Stimulated activated memory B cell treated with anti-CD40 and anti-IgM and Interleukin-4, amounts not matched to agents 10 μg/mL and 1 μg/mL and 100 μg/mL, for 72 hours (primary cell): ENCODE measurements at regions not wholly inside any gene's neighbourhood (a gene's known extent, or its start where the extent isn't known, plus 50 kb on each side); places are given as distances from the start of the nearest gene placed in this dataset.
A peak's percentile ranks its signal among the peaks of the same experiment; 100 is the strongest.

Source experiments
- ATAC-seq: fragments of 150-1000 bp; cut with Tn5 transposase; 2 replicates; pipeline ENCODE4 v1.10.0; 2021
- H3K27ac Mint-ChIP-seq: one replicate; pipeline ENCODE4 v1.8.0; 2022; ENCODE audit warnings: mild to moderate bottlenecking, mixed read lengths
- H3K27me3 Mint-ChIP-seq: one replicate; pipeline ENCODE4 v1.8.0; 2022; ENCODE audit warnings: mixed read lengths
- H3K36me3 Mint-ChIP-seq: one replicate; pipeline ENCODE4 v1.8.0; 2022; ENCODE audit warnings: mixed read lengths
- H3K4me1 Mint-ChIP-seq: one replicate; pipeline ENCODE4 v1.8.0; 2022; ENCODE audit warnings: mixed read lengths
- H3K4me3 Mint-ChIP-seq: one replicate; pipeline ENCODE4 v1.8.0; 2022; ENCODE audit warnings: mild to moderate bottlenecking, moderate library complexity, mixed read lengths
- H3K9me3 Mint-ChIP-seq: one replicate; pipeline ENCODE4 v1.8.0; 2022; ENCODE audit warnings: mixed read lengths

DNA sequence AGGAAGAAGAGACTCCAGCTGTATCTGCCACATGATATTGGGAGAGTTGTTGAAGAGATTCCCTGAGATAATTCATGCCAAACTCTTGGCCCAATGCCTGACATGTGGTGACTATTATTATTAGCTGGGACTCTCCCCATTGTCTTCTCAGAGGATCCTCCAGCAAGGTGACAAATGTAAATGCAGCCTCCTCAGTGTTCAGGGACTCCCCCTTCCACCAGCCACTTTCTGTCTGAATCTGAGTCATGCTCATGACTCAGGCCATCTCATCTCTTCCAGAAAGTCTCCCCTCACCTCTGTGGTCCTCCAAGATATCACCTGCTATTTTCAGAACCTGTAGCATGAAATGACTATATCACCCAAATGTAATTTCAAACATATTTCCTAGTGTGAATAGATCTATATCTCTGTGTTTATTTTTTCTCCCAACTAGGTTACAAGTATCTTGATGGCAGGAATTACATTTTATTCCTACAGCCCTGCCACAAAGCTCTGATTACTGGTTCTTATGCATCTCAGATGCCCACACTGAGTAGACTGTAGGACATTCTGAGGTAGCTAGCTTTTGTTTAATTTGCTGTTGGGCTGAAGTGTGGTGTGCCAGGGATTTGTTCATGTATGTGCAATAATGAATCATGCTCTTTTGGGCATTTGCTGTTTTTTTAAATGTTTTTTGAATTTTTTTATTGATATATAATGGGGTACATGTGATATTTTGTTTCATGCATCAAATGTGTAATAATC lies 126.6 kb upstream of the IL12B start:
- H3K4me1 Mint-ChIP-seq = peaks cover 69% of the 10 kb centered on the region
- H3K27me3 Mint-ChIP-seq = no peaks in the 10 kb centered on the region
- H3K36me3 Mint-ChIP-seq = no peaks in the 10 kb centered on the region
- peak; percentile 88 for ATAC-seq
- no peak overlapping the region for H3K4me3 Mint-ChIP-seq
- H3K9me3 Mint-ChIP-seq = no peaks in the 10 kb centered on the region
- H3K27ac Mint-ChIP-seq = peak overlapping the region; percentile 51

DNA sequence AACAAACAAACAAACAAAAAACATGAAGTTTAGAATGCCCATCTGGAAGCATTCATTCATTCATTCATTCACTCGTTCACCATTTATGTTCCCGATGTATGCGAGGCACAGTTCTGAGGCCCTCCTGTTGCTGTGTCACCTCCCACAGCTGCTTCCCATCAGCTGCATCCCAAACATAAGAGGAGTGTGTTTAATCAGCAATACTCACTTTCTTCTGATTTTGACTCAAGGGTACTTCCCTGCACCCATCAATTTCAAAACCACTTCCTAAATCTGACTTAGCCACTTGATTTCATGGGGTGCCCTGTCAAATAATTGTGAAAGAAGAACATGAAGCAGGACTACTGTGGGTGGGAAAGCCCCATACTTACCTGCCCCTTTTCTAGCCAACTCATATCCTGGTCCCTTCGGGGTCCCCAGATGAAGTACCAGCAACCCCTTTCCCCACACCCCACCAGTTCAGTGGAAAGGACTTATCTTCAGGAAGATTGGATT lies 128.0 kb upstream of the IL12B start:
- Mint-ChIP-seq H3K4me3 (peak overlapping the region; percentile 14), H3K27ac (peak overlapping the region; percentile 61), H3K9me3 (no peaks in the 10 kb centered on the region), H3K36me3 (no peaks in the 10 kb centered on the region), H3K4me1 (peaks cover 58% of the 10 kb centered on the region), H3K27me3 (no peaks in the 10 kb centered on the region)
- ATAC-seq = peak; percentile 84

DNA sequence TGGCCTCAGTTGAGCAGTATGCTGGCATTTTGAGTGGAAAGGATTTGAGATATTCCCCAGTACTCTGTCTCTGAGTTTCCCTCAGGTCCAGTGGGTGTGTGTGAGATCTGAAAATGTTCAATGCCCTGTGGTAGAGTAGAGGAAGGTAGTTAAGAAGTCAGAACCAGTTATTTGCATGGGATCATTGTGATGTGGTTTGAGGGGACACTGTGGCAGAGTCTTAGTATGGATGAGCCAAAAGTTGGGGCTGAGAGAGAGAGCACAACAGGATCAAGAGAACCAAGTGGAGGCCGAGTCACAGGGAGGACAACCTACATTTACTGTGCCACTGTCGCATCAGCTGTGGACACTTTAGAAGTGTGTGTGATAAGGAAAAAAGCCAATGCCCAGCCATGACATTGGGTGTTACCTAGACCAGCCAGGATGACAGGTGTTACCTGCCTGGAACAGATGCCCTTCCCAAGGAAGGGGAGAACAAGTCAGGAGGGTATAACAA lies 128.9 kb upstream of the IL12B start:
- H3K27ac Mint-ChIP-seq = peak overlapping the region; percentile 61
- no peak for ATAC-seq
- H3K4me3 Mint-ChIP-seq = peak overlapping the region; percentile 55
- no peaks in the 10 kb centered on the region for H3K9me3 Mint-ChIP-seq
- no peaks in the 10 kb centered on the region for H3K27me3 Mint-ChIP-seq
- H3K36me3 Mint-ChIP-seq = no peaks in the 10 kb centered on the region
- H3K4me1 Mint-ChIP-seq = peaks cover 51% of the 10 kb centered on the region

- no peaks in the 10 kb centered on the region for H3K36me3 Mint-ChIP-seq
- H3K4me1 Mint-ChIP-seq = peaks cover 51% of the 10 kb centered on the region
- peak; percentile 60 for ATAC-seq
- H3K27me3 Mint-ChIP-seq = no peaks in the 10 kb centered on the region
- peak overlapping the region; percentile 61 for H3K27ac Mint-ChIP-seq
- H3K4me3 Mint-ChIP-seq = no peak overlapping the region
- no peaks in the 10 kb centered on the region for H3K9me3 Mint-ChIP-seq
Measured at GRCh38 chr5:159459951-159460538, 129.8 kb upstream of the IL12B start.

GRCh38 chr5:159463590-159464321 lies 133.5 kb upstream of the IL12B start:
- Mint-ChIP-seq H3K4me1 (peaks cover 22% of the 10 kb centered on the region), H3K27ac (no peak overlapping the region), H3K4me3 (no peak overlapping the region), H3K36me3 (no peaks in the 10 kb centered on the region), H3K27me3 (no peaks in the 10 kb centered on the region), H3K9me3 (no peaks in the 10 kb centered on the region)
- ATAC-seq = no peak

DNA sequence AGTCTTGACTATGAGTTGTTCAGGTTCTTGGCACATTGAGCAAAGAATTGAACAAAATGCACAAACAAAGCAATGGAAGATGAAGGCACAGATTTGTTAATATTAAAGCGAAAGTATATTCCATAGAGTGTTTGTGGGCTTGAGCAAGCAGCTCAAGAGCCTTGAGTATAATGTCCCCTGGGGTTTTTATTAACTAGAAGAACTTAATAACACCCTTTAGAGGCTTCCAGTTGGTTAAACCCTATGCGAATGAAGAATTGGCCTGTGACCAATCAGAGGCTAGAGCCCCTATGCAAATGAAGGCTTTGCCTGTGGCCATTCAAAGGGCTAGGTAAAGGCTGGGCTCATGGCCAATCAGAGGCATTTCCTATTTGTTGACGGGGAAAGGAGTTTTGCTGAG lies 135.3 kb upstream of the IL12B start:
- Mint-ChIP-seq H3K36me3 (no peaks in the 10 kb centered on the region), H3K27me3 (no peaks in the 10 kb centered on the region), H3K9me3 (no peaks in the 10 kb centered on the region), H3K4me1 (peaks cover 18% of the 10 kb centered on the region), H3K27ac (no peak overlapping the region), H3K4me3 (no peak overlapping the region)
- no peak for ATAC-seq

GRCh38 chr5:159467666-159468065 lies 137.4 kb upstream of the IL12B start:
- Mint-ChIP-seq H3K4me3 (no peak overlapping the region), H3K27me3 (no peaks in the 10 kb centered on the region), H3K9me3 (no peaks in the 10 kb centered on the region), H3K27ac (no peak overlapping the region), H3K36me3 (peaks cover 4% of the 10 kb centered on the region), H3K4me1 (peaks cover 18% of the 10 kb centered on the region)
- ATAC-seq = no peak

DNA sequence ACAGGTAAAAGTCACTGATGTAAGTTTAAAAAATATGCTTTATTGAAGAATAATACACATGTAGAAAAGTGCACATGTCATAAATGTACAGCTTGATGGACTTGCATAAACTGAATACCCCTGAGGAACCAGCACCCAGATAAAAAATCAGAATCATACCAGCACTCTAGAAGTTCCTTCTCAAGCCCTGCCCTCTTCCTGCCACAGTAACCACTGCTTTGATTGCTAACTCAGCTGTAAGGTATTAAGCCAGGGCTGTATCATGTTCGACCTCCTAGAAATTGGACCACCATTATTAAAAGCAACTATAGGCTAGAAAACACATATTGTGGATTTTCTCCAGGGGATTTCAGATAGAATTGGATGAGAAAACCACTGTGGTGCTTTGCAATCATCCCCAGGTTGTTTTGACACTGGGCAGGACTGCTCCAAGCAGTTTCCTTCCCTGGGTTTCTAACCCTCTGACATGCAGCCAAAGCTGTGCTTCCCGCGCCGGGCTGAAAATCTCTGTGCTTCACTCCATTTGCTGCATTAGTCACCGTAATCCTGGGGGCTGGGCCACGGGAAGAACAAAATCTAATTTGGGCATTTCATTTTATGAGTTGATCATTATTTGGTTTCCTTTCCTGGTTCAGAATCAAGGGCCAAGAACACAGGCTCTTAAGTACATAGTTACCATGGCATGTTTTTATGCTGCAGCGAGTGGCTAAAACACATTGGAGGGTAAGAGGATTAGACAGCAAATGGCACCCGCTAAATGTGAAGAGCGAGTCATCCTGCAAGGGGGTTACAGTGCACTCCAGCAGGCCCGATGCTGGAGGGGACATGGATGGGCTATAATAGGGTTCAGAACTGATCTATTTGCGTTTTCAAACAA lies 139.4 kb upstream of the IL12B start:
- peaks cover 11% of the 10 kb centered on the region for H3K36me3 Mint-ChIP-seq
- no peaks in the 10 kb centered on the region for H3K27me3 Mint-ChIP-seq
- H3K9me3 Mint-ChIP-seq = peaks cover 6% of the 10 kb centered on the region
- ATAC-seq = peak; percentile 85
- H3K27ac Mint-ChIP-seq = no peak overlapping the region
- H3K4me1 Mint-ChIP-seq = peaks cover 18% of the 10 kb centered on the region
- no peak overlapping the region for H3K4me3 Mint-ChIP-seq

DNA sequence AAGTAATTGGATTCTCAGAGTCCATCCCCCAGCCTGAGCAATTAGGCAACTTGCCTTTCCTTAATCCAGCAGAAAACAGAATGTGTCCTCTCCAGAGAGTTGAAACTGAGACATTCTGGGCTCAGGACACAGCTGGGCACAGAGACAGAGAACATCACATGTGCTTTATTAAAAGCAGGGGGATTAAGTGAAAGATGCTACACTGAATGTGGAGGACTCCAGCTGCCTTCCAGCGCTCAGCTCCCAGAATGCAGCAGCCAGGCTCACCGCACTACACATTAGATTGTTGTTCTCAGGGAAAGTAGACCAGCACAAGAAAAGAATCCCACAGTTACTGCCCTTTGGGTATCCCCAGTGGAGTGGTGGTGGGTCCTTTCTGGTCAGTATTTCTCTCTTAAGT lies 141.6 kb upstream of the IL12B start:
- Mint-ChIP-seq H3K4me3 (no peak overlapping the region), H3K27me3 (no peaks in the 10 kb centered on the region), H3K4me1 (peaks cover 18% of the 10 kb centered on the region), H3K36me3 (peaks cover 25% of the 10 kb centered on the region), H3K27ac (no peak overlapping the region), H3K9me3 (peaks cover 17% of the 10 kb centered on the region)
- ATAC-seq = no peak

DNA sequence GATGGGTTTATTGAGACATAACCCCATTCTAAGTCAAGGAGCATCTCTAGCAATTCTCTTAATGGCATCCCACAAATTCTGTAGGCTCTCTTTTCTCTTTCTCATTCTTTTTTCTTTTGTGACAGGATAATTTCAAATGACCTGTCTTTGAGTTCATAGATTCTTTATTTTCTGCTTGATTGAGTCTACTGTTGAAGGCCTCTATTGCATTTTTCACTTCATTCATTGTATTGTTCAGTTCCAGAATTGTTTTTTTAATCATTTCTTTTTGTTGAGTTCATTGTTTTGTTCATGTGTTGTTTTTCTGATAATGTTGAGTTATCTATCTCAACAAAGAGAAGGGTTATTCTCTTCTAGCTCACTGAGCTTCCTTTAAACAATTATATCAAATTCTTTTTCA lies 144.7 kb upstream of the IL12B start:
- Mint-ChIP-seq H3K27me3 (no peaks in the 10 kb centered on the region), H3K36me3 (peaks cover 31% of the 10 kb centered on the region), H3K27ac (no peak overlapping the region), H3K4me3 (no peak overlapping the region), H3K9me3 (peaks cover 17% of the 10 kb centered on the region), H3K4me1 (peaks cover 16% of the 10 kb centered on the region)
- no peak for ATAC-seq

GRCh38 chr5:159478950-159479349 lies 148.7 kb upstream of the IL12B start:
- no peak overlapping the region for H3K27ac Mint-ChIP-seq
- no peak for ATAC-seq
- H3K4me1 Mint-ChIP-seq = peaks cover 15% of the 10 kb centered on the region
- no peak overlapping the region for H3K4me3 Mint-ChIP-seq
- H3K9me3 Mint-ChIP-seq = peaks cover 17% of the 10 kb centered on the region
- no peaks in the 10 kb centered on the region for H3K27me3 Mint-ChIP-seq
- H3K36me3 Mint-ChIP-seq = peaks cover 27% of the 10 kb centered on the region

DNA sequence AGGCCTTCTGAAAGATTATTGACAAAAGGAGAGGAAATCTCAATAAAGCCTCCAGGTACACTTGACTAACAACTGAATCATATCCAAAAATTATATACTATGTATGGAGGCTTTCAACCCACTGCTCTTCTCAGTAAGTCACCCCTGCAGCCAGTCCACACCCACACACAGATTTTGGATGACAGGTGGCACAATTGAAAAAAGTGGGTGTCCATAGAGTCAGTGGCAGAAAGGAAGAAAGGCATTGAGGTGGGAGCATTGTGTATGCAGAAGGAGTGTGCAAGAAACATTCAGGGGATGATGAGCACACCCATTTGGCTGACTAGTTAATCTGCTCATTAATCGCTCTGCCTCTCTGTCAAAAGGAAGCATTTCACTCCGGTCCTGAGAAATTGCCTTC lies 150.6 kb upstream of the IL12B start:
- no peak overlapping the region for H3K4me3 Mint-ChIP-seq
- ATAC-seq = no peak
- H3K27ac Mint-ChIP-seq = no peak overlapping the region
- H3K36me3 Mint-ChIP-seq = peaks cover 15% of the 10 kb centered on the region
- peaks cover 15% of the 10 kb centered on the region for H3K4me1 Mint-ChIP-seq
- H3K9me3 Mint-ChIP-seq = peaks cover 3% of the 10 kb centered on the region
- H3K27me3 Mint-ChIP-seq = no peaks in the 10 kb centered on the region

GRCh38 chr5:159481751-159482150 lies 151.5 kb upstream of the IL12B start:
- Mint-ChIP-seq H3K27ac (no peak overlapping the region), H3K36me3 (peaks cover 8% of the 10 kb centered on the region), H3K9me3 (no peaks in the 10 kb centered on the region), H3K27me3 (no peaks in the 10 kb centered on the region), H3K4me1 (peaks cover 15% of the 10 kb centered on the region), H3K4me3 (no peak overlapping the region)
- no peak for ATAC-seq

DNA sequence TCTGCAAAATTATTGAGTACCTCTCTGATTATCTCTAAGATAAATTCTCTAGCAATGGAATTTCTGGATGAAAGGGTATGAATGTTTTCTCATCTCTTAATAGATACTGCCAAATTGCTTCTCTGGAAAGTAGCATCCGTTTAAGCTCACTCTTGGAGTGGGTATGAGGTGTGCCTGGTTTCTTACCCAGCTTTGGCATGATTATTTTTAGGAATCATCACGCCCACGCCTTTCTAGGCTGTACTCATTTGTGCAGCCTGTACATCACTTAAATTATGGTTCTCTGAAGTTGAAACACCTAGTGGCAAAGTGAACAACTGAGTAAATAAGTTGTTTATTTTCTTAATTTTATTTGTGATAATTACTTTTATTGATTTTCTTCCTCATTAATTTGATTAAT lies 156.5 kb upstream of the IL12B start:
- Mint-ChIP-seq H3K4me3 (no peak overlapping the region), H3K4me1 (peaks cover 9% of the 10 kb centered on the region), H3K27me3 (no peaks in the 10 kb centered on the region), H3K27ac (no peak overlapping the region), H3K9me3 (no peaks in the 10 kb centered on the region), H3K36me3 (no peaks in the 10 kb centered on the region)
- ATAC-seq = no peak

DNA sequence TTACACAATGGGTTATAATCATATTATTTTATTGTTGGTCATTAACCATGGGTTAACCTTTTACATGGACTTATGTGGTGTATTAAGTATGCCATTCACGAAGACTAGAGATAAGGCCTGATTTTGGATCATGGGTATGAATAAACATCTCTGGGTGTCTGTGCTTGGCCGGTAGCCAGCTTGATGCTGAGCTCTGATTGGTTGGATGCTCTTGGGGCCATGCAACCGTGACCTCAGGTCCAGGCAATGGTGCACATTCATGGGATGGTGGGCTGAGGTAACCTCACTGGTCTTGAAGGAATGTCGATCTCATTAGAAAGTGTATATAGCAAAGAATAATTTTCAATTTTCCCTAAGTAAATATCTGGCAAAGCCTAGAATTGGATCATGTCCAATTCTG lies 158.2 kb upstream of the IL12B start:
- Mint-ChIP-seq H3K27me3 (no peaks in the 10 kb centered on the region), H3K27ac (no peak overlapping the region), H3K36me3 (no peaks in the 10 kb centered on the region), H3K4me3 (no peak overlapping the region), H3K4me1 (peaks cover 9% of the 10 kb centered on the region), H3K9me3 (no peaks in the 10 kb centered on the region)
- no peak for ATAC-seq
